GM12892 (cell line): ENCODE measurements at regions not wholly inside any gene's neighbourhood (a gene's known extent, or its start where the extent isn't known, plus 50 kb on each side); places are given as distances from the start of the nearest gene placed in this dataset.

Experiments used
- POLR2A ChIP-seq: IDR thresholded peaks from 2 replicates; pipeline ENCODE4 v1.6.1; 2011; ENCODE audit warnings: low read depth, low read length, control low read depth
- POLR2AphosphoS5 ChIP-seq: IDR thresholded peaks from 2 replicates; pipeline ENCODE4 v1.6.1; 2011; ENCODE audit warnings: low read depth, low read length, control low read depth
- TAF1 ChIP-seq: IDR thresholded peaks from 2 replicates; pipeline ENCODE4 v1.6.1; 2011; ENCODE audit warnings: low read depth, mild to moderate bottlenecking, control low read depth, low read length, borderline replicate concordance

DNA sequence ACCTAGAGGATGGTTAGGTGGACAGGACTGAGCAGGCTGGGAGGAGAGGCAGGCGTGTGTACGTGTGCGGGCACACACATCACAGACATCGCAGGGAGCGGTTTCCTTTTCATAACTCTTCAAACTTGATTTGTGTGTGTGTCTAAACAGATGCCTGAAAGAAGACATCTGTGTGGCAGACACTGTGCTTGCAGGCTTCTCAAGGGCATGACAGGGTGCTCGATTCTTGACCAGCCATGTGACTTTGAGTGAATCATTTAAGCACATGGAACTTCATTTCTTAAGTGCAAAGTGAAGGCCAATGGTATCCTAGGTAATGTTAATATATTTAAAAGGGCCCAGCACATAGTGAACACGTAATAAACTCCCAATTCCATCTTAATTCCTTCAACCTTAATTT is 186.5 kb downstream of the SCP2D1 start:
- TF ChIP-seq POLR2A (no peak), POLR2AphosphoS5 (no peak), TAF1 (no peak)
